GM12878 (cell line): ENCODE measurements at regions not wholly inside any gene's neighbourhood (a gene's known extent, or its start where the extent isn't known, plus 50 kb on each side); places are given as distances from the start of the nearest gene placed in this dataset.

Source experiments
- ATAC-seq: fragments of 200-7000 bp; cut with Tn5 transposase; 3 replicates; pipeline ENCODE4 v1.9.1; 2020; ENCODE audit warnings: mild to moderate bottlenecking, moderate library complexity
- BruUV-seq: library from RNA; stranded (reverse); fragments of 400-500 nt; replicated peaks from 2 replicates; lab custom pipeline; 2021; lab: Mats Ljungman, UMichigan
- CTCF ChIA-PET: fragments of 300-600 bp; sonication (Branson Sonifier 250); formaldehyde crosslinking; extraction: SDS; loops from one replicate; lab custom pipeline; 2021; ENCODE audit warnings: inconsistent platforms; lab: Yijun Ruan, JAX
- POLR2A ChIA-PET: fragments of 350-600 bp; formaldehyde crosslinking; extraction: SDS; loops from one replicate; lab custom pipeline; 2021; ENCODE audit warnings: inconsistent platforms; lab: Charles Lee
- RAD21 ChIA-PET: fragments of 300-600 bp; sonication (Branson Sonifier 250); formaldehyde crosslinking; loops from one replicate; lab custom pipeline; 2023; ENCODE audit warnings: antibody characterized with exemption; ENCODE audit not compliant: unreplicated experiment; lab: Charles Lee
- SMC1A ChIA-PET: fragments of 300-600 bp; sonication (Branson Sonifier 250); formaldehyde crosslinking; loops from one replicate; lab custom pipeline; 2023; ENCODE audit not compliant: unreplicated experiment, uncharacterized antibody; lab: Charles Lee
- DNase-seq: peaks from one replicate; pipeline ENCODE4 v3.0.0-alpha.2; 2011; ENCODE audit warnings: low read depth, low spot score
- FAIRE-seq: peaks from 3 replicates; lab custom pipeline; 2011; peaks lifted over from hg19 to GRCh38; lab: Jason Lieb, UNC
- H2AFZ ChIP-seq: 2 replicates; pipeline ENCODE4 v1.6.0; 2011; ENCODE audit warnings: low read depth, low read length, control low read depth; ENCODE audit not compliant: control insufficient read depth
- H3K27ac ChIP-seq: 2 replicates; pipeline ENCODE4 v1.5.1; 2011; ENCODE audit warnings: control low read depth; ENCODE audit not compliant: control insufficient read depth, insufficient read depth
- H3K27me3 ChIP-seq, 2 experiments: replicated peaks in 1 of 2; 2 replicates each; pipeline versions ENCODE4 v1.6.0 to v1.6.1; 2011; ENCODE audit warnings: low read length in 1 of 2; ENCODE audit not compliant: control insufficient read depth in 2 of 2, insufficient read depth in 2 of 2
- H3K36me3 ChIP-seq, 2 experiments: 2 replicates each; pipeline ENCODE4 v1.5.1; 2011; ENCODE audit warnings: low read length in 1 of 2; ENCODE audit not compliant: control insufficient read depth in 2 of 2, insufficient read depth in 2 of 2
- H3K4me1 ChIP-seq: 2 replicates; pipeline ENCODE4 v1.6.1; 2011; ENCODE audit warnings: mild to moderate bottlenecking, low read length, moderate library complexity, mixed read lengths; ENCODE audit not compliant: control insufficient read depth, insufficient read depth
- H3K4me2 ChIP-seq: 2 replicates; pipeline ENCODE4 v1.6.0; 2011; ENCODE audit warnings: control low read depth; ENCODE audit not compliant: control insufficient read depth, insufficient read depth
- H3K4me3 ChIP-seq: fragments of 200-600 bp; sonication (generic); 2 replicates; pipeline ENCODE4 v1.5.1; 2016
- H3K79me2 ChIP-seq: 2 replicates; pipeline ENCODE4 v1.6.0; 2011; ENCODE audit warnings: low read length; ENCODE audit not compliant: control insufficient read depth, insufficient read depth
- H3K9ac ChIP-seq: 2 replicates; pipeline ENCODE4 v1.8.0; 2011; ENCODE audit warnings: low read length, control low read depth, mixed read lengths; ENCODE audit not compliant: control insufficient read depth, insufficient read depth
- H3K9me3 ChIP-seq: replicated peaks from 3 replicates; pipeline ENCODE4 v1.5.1; 2011; ENCODE audit warnings: mild to moderate bottlenecking, low read length; ENCODE audit not compliant: control insufficient read depth, insufficient read depth
- H4K20me1 ChIP-seq: 2 replicates; pipeline ENCODE4 v1.6.0; 2011; ENCODE audit not compliant: control insufficient read depth, insufficient read depth
- ATF2 ChIP-seq: IDR thresholded peaks from 2 replicates; pipeline ENCODE4 v1.6.1; 2012; ENCODE audit warnings: low read length, inconsistent platforms
- BHLHE40 ChIP-seq, 2 experiments: fragments of 450-650 bp in 1 of 2; IDR thresholded peaks; 2 replicates each; pipeline ENCODE4 v1.6.1; 2011 to 2017; ENCODE audit warnings: low read depth in 2 of 2, borderline replicate concordance in 1 of 2, improper control_type of control experiment in 1 of 2, low read length in 1 of 2, mild to moderate bottlenecking in 1 of 2
- BRCA1 ChIP-seq: IDR thresholded peaks from 2 replicates; pipeline ENCODE4 v1.6.1; 2011; ENCODE audit warnings: low read depth, low read length, improper control_type of control experiment
- EZH2 ChIP-seq: IDR thresholded peaks from 2 replicates; pipeline ENCODE4 v1.6.1; 2012; ENCODE audit warnings: low read depth, mild to moderate bottlenecking, control low read depth, inconsistent platforms, low read length, borderline replicate concordance; ENCODE audit not compliant: control insufficient read depth
- IKZF2 ChIP-seq, 2 experiments: fragments of 450-650 bp; IDR thresholded peaks; 2 replicates each; pipeline ENCODE4 v1.6.1; 2017; ENCODE audit warnings: mild to moderate bottlenecking in 2 of 2, moderate library complexity in 2 of 2
- JUND ChIP-seq: IDR thresholded peaks from 2 replicates; pipeline ENCODE4 v1.6.1; 2012; ENCODE audit warnings: low read depth, mild to moderate bottlenecking, low read length, improper control_type of control experiment, moderate library complexity
- LARP7 ChIP-seq: fragments of 450-650 bp; IDR thresholded peaks from 2 replicates; pipeline ENCODE4 v1.6.1; 2017; ENCODE audit warnings: mild to moderate bottlenecking
- MTA3 ChIP-seq: IDR thresholded peaks from 2 replicates; pipeline ENCODE4 v1.6.1; 2012; ENCODE audit warnings: low read length, inconsistent platforms, borderline replicate concordance
- NFIC ChIP-seq: IDR thresholded peaks from 2 replicates; pipeline ENCODE4 v1.6.1; 2012; ENCODE audit warnings: low read depth, mild to moderate bottlenecking, inconsistent platforms, low read length, moderate library complexity
- PKNOX1 ChIP-seq: fragments of 450-650 bp; IDR thresholded peaks from 2 replicates; pipeline ENCODE4 v1.6.1; 2016; ENCODE audit warnings: mild to moderate bottlenecking
- SMAD5 ChIP-seq: IDR thresholded peaks from 2 replicates; pipeline ENCODE4 v1.6.1; 2016; ENCODE audit warnings: antibody characterized with exemption, low read depth
- SPI1 ChIP-seq: IDR thresholded peaks from 2 replicates; pipeline ENCODE4 v1.6.1; 2011; ENCODE audit warnings: low read depth, mild to moderate bottlenecking, low read length, moderate library complexity, borderline replicate concordance; ENCODE audit not compliant: insufficient read depth
- ZBTB33 ChIP-seq: fragments of 450-650 bp; IDR thresholded peaks from 2 replicates; pipeline ENCODE4 v1.6.1; 2017; ENCODE audit warnings: mild to moderate bottlenecking
- ZBTB40 ChIP-seq: fragments of 450-650 bp; IDR thresholded peaks from 2 replicates; pipeline ENCODE4 v1.6.1; 2016; ENCODE audit warnings: mild to moderate bottlenecking, moderate library complexity, borderline replicate concordance
- in situ Hi-C: fragments of 300-500 bp; cut with MboI; formaldehyde crosslinking; loops from 9 replicates; pipeline ENCODE4 v1.14.3; 2018; ENCODE audit warnings: mixed read lengths
- intact Hi-C: fragments of 100-400 bp; cut with micrococcal nuclease; formaldehyde crosslinking; loops from one replicate; pipeline ENCODE4 v1.14.2; 2022; ENCODE audit not compliant: unreplicated experiment

- ChIA-PET SMC1A (no interaction called here), RAD21 (no interaction called here), POLR2A (interaction anchor here (0.6 kb wide), 1 partner anchor 32 kb away, joined by 3 read pairs; no protein-coding TSS in a partner anchor), CTCF (interaction anchor here (1.0 kb wide), 1 partner anchor 10 kb away, joined by 3 read pairs; no protein-coding TSS in a partner anchor)
- Histone ChIP-seq H4K20me1 (no peaks in the 10 kb centered on the region), H3K4me3 (no peak overlapping the region), H3K27ac (no peak overlapping the region), H3K4me2 (no peak overlapping the region), H3K79me2 (no peaks in the 10 kb centered on the region), H3K9ac (no peak overlapping the region), H3K27me3 (no peaks in the 10 kb centered on the region), H3K36me3 (no peaks in the 10 kb centered on the region), H2AFZ (no peak overlapping the region), H3K4me1 (no peaks in the 10 kb centered on the region), H3K9me3 (no peaks in the 10 kb centered on the region)
- intact Hi-C loops (no loop called here), in situ Hi-C loops (no loop called here)
- ATAC-seq (no peak), DNase-seq (no peak), FAIRE-seq (no peak)
- TF ChIP-seq NFIC (no peak), EZH2 (no peak), IKZF2 (IDR thresholded peaks at IDR 0.05) (no peak), BRCA1 (no peak), PKNOX1 (no peak), SPI1 (no peak), LARP7 (no peak), SMAD5 (no peak), JUND (no peak), ZBTB33 (no peak), BHLHE40 (IDR thresholded peaks at IDR 0.05; ENCODE audit: borderline replicate concordance in 1 of 2, low read depth in 2 of 2, low read length in 1 of 2) (no peak), MTA3 (no peak), ATF2 (no peak), ZBTB40 (no peak)
- no TSS peak for BruUV-seq
Observed at GRCh38 chr2:12240206-12240605, 476.5 kb upstream of the TRIB2 start.
